ENCODE measurements at regions not wholly inside any gene's neighbourhood (a gene's known extent, or its start where the extent isn't known, plus 50 kb on each side); places are given as distances from the start of the nearest gene placed in this dataset.

- Mint-ChIP-seq H3K27me3 (ENCODE audit: insufficient read depth) (no peaks in the 10 kb centered on the region), H3K4me1 (ENCODE audit: low read depth) (no peaks in the 10 kb centered on the region), H3K27ac (no peak overlapping the region), H3K9me3 (peaks cover 12% of the 10 kb centered on the region), H3K36me3 (ENCODE audit: low read depth) (no peaks in the 10 kb centered on the region), H3K4me3 (no peak overlapping the region)
- DNase-seq = no peak
- TF ChIP-seq CTCF (IDR thresholded peaks at IDR 0.05) = no peak
Measured at GRCh38 chr2:163884416-163884815, 148.6 kb upstream of the FIGN start.

GRCh38 chr2:163878718-163879117 is 142.9 kb upstream of the FIGN start:
- Mint-ChIP-seq H3K4me3 (no peak overlapping the region), H3K36me3 (ENCODE audit: low read depth) (no peaks in the 10 kb centered on the region), H3K27me3 (ENCODE audit: insufficient read depth) (no peaks in the 10 kb centered on the region; the same call in 1 of the 2 replicates), H3K9me3 (peaks cover 17% of the 10 kb centered on the region), H3K27ac (no peak overlapping the region), H3K4me1 (ENCODE audit: low read depth) (peaks cover 6% of the 10 kb centered on the region; the same call in 1 of the 2 replicates)
- DNase-seq = no peak
- TF ChIP-seq CTCF (IDR thresholded peaks at IDR 0.05) = peak; percentile 73

- peak; percentile 4 for DNase-seq
- Mint-ChIP-seq H3K4me1 (ENCODE audit: low read depth) (peaks cover 6% of the 10 kb centered on the region; the same call in 1 of the 2 replicates), H3K27me3 (ENCODE audit: insufficient read depth) (no peaks in the 10 kb centered on the region; the same call in 1 of the 2 replicates), H3K9me3 (peaks cover 18% of the 10 kb centered on the region), H3K4me3 (peak overlapping the region; percentile 59), H3K27ac (no peak overlapping the region), H3K36me3 (ENCODE audit: low read depth) (no peaks in the 10 kb centered on the region)
- TF ChIP-seq CTCF (IDR thresholded peaks at IDR 0.05) = no peak
Measured at GRCh38 chr2:163877316-163877715, 141.5 kb upstream of the FIGN start.

- no peak overlapping the region for H3K27ac Mint-ChIP-seq
- no peak for TF ChIP-seq CTCF (IDR thresholded peaks at IDR 0.05)
- H3K27me3 Mint-ChIP-seq (ENCODE audit: insufficient read depth) = no peaks in the 10 kb centered on the region
Measured at GRCh38 chr2:163863073-163863472, 127.3 kb upstream of the FIGN start.

GRCh38 chr2:163859951-163860350 is 124.1 kb upstream of the FIGN start:
- no peak for DNase-seq
- no peak for TF ChIP-seq CTCF (IDR thresholded peaks at IDR 0.05)
- Mint-ChIP-seq H3K36me3 (ENCODE audit: low read depth) (no peaks in the 10 kb centered on the region), H3K27me3 (ENCODE audit: insufficient read depth) (no peaks in the 10 kb centered on the region), H3K4me1 (ENCODE audit: low read depth) (no peaks in the 10 kb centered on the region), H3K27ac (no peak overlapping the region), H3K9me3 (no peaks in the 10 kb centered on the region), H3K4me3 (no peak overlapping the region)

More at GRCh38 chr2:163863073-163863472, 127.3 kb upstream of the FIGN start:
- no peaks in the 10 kb centered on the region for H3K36me3 Mint-ChIP-seq (ENCODE audit: low read depth)
- no peak for DNase-seq
- H3K4me3 Mint-ChIP-seq = no peak overlapping the region
- peaks cover 4% of the 10 kb centered on the region; the same call in 1 of the 2 replicates for H3K9me3 Mint-ChIP-seq
- no peaks in the 10 kb centered on the region for H3K4me1 Mint-ChIP-seq (ENCODE audit: low read depth)

- no peak overlapping the region for H3K4me3 Mint-ChIP-seq
- H3K27ac Mint-ChIP-seq = no peak overlapping the region
- DNase-seq = no peak
- TF ChIP-seq CTCF (IDR thresholded peaks at IDR 0.05) = no peak
- H3K36me3 Mint-ChIP-seq (ENCODE audit: low read depth) = no peaks in the 10 kb centered on the region
- no peaks in the 10 kb centered on the region for H3K27me3 Mint-ChIP-seq (ENCODE audit: insufficient read depth)
- no peaks in the 10 kb centered on the region for H3K9me3 Mint-ChIP-seq
- no peaks in the 10 kb centered on the region for H3K4me1 Mint-ChIP-seq (ENCODE audit: low read depth)
Measured at GRCh38 chr2:163856941-163857340, 121.1 kb upstream of the FIGN start.
